GM18517 (cell line): ENCODE measurements at regions not wholly inside any gene's neighbourhood (a gene's known extent, or its start where the extent isn't known, plus 50 kb on each side); places are given as distances from the start of the nearest gene placed in this dataset.

Experiments
- ATAC-seq: cut with Tn5 transposase; IDR thresholded peaks from one replicate; pipeline ENCODE4 v1.9.1; 2021; ENCODE audit warnings: mild to moderate bottlenecking, moderate library complexity; ENCODE audit not compliant: unreplicated experiment

- no peak for ATAC-seq
Observed at GRCh38 chr13:72536714-72537394, 190.6 kb downstream of the MZT1 start.

- ATAC-seq: no peak
Observed at GRCh38 chr13:72534951-72535640, 192.3 kb downstream of the MZT1 start.

GRCh38 chr13:72530471-72530870, 197.0 kb downstream of the MZT1 start:
- ATAC-seq: no peak

DNA sequence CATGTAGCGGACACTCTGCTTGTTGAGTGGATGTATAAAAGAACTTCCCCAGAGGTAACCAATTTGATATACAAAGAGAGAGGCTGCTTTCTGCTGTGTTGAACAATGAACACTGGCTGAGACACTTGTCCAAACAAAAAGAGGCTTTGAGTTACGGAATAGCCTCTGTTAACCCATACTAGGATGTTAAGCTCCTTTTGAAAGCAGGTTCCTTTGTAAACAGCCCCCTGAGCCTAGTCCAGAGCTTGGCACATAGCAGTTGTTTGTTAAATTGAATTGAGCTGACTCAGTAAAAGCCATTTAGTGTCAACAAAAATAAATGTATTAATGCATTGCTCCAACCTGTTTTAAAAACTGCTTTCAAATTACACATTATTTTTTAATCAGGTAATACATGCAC, 200.1 kb downstream of the MZT1 start:
- ATAC-seq: no peak

GRCh38 chr13:72523593-72523992, 203.8 kb downstream of the MZT1 start:
- no peak for ATAC-seq

DNA sequence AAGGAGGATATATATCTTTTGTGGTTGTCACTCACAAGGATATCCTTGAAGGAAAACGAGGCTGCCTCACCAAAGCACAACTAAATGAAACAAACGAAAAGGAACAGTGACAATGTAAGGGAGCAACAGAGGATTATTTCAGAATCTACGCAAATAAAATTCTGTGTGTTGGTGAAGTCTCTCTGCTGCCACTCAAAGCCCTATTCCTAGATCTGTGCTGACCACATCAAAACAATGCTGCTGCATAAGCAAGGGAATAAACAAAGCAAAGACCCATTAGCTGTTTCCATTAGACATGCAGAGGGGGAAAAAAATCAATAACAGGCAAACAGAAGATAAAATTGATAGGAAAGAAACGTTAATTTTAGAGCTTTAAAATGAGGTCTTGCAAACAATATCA, 204.4 kb downstream of the MZT1 start:
- no peak for ATAC-seq

- no peak for ATAC-seq
Observed at GRCh38 chr13:72521940-72522661, 205.3 kb downstream of the MZT1 start.

- no peak for ATAC-seq
Observed at GRCh38 chr13:72514146-72514545, 213.3 kb downstream of the MZT1 start.

GRCh38 chr13:72508392-72508791, 219.0 kb downstream of the MZT1 start:
- ATAC-seq: no peak

- ATAC-seq: no peak
Observed at GRCh38 chr13:72507416-72508199, 219.8 kb downstream of the MZT1 start.

GRCh38 chr13:72506706-72507105, 220.7 kb downstream of the MZT1 start:
- no peak for ATAC-seq

- no peak for ATAC-seq
Observed at GRCh38 chr13:72505376-72505775, 222.1 kb downstream of the MZT1 start.

- no peak for ATAC-seq
Observed at GRCh38 chr13:72504131-72504841, 223.1 kb downstream of the MZT1 start.

DNA sequence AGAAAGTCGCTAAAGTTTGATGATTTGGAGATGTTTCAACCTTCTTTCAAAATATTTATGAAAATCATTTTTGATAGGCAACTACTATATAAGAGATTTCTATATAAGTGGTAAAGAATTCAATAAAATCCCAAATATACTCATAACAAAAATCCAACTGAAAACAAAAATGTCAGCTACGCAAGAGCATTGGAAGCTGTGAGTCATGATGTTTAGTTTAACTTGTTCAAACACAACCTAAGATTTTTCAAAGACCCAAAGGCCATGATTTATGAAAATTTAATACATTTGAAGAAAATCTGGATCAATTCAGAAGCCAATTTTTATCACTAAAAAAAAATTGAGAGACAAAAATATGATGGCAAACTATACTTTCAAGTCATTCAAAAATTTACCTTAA, 226.6 kb downstream of the MZT1 start:
- no peak for ATAC-seq

DNA sequence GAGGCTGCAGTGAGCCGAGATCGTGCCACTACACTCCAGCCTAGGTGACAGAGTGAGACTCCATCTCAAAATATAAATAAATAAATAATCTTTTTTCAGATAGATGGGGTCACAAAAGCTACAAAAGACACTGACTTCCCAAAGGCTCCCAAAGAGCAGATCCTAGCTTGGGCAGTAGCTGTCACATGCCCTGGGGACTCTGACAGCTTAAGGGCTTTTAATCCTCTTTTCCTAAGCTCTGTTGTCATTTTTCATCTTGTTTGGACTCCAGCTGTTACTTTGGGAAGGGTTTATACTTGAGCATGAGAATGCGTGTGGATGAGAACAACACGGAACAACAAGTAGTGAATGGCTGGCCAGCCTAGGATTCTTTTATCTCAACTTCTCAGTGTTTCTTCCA, 231.7 kb downstream of the MZT1 start:
- no peak for ATAC-seq

DNA sequence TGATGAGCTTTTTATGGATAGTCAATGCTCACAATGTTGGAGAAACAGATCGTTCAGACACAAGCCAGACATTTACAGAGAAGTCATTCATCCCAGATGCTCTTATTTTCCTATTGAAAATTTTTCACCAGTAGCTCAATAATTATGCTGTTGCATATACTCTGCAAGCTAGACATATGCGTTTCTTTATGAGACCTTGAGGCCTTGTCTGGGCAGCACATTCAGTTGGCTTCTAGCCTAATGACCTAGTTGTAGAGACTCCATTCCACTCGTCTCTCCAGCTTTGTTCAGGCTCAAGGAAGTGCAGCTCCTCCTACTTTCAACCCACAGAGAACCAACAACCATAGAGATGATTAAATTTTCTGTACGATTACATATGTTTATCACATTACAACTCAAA, 237.7 kb downstream of the MZT1 start:
- no peak for ATAC-seq

GRCh38 chr13:72473321-72473720, 254.1 kb downstream of the MZT1 start:
- ATAC-seq: no peak

DNA sequence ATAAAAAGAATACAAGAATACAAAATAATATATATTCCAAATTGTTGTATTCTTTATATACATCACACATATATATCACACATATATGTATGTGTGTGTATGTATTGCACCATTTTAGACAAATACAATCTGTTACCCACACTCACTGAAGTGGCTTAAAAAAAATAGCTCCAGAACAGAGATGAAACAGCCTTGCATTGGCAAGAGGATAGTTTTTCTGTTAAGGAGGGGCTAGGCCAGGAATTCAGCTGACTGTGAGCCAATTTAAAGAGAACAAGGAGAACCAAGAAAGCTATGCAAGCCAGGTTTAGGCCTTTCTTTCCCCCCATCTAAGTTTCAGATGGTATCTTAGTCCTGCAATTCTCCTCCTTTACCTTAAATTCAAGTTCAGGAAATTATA, 257.5 kb downstream of the MZT1 start:
- ATAC-seq: no peak

DNA sequence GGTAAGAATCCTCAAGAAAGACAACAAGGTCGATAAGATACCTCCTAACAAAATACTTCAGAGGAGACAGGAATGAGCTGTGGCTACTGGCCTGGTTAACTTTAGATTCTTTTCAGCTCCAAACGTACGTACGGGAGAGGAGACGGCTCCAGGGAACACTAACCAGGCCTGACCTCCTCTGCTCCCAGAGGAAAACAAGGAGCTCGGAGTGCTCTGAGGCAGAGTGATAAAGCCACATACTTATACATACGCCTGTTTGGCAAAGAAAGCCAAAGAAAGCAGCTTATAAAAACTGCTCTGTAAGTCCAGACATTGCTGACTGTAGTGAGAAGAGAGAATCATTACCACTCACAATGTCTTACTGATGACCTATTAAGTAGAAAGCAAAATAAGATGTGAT, 263.9 kb downstream of the MZT1 start:
- no peak for ATAC-seq

GRCh38 chr13:72462726-72463125, 264.7 kb downstream of the MZT1 start:
- no peak for ATAC-seq

DNA sequence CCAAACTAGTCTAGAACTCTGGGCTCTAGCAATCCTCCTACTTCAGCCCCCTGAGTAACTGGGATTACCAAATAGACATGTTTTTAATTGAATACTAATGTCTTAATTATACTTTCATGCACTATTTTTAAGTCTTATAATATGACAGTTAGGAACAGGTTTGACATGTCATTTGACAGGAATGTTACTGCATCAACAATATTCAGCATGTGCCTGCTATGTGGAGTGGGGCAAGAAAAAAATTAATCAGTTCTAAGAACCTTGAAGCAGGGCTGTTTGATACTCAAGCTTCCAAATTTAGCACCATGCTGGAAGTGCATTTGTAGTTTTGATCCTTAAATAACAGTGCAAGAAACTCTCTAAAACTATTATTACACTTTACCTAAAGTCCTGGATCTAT, 265.3 kb downstream of the MZT1 start:
- no peak for ATAC-seq
